ENCODE measurements at regions not wholly inside any gene's neighbourhood (a gene's known extent, or its start where the extent isn't known, plus 50 kb on each side); places are given as distances from the start of the nearest gene placed in this dataset.

- Histone ChIP-seq H3K4me3 (replicated peaks in 1 of 3) (no peak overlapping the region), H3K27ac (no peak overlapping the region), H3K4me1 (no peaks in the 10 kb centered on the region), H3K36me3 (no peaks in the 10 kb centered on the region), H3K27me3 (no peaks in the 10 kb centered on the region), H3K9me3 (no peaks in the 10 kb centered on the region)
- TF ChIP-seq CTCF (IDR thresholded peaks at IDR 0.05) (no peak), POLR2A (IDR thresholded peaks at IDR 0.05) (no peak)
- intact Hi-C loops (cut with DNase I): no loop called here
- no peak for DNase-seq
These were observed 560.6 kb downstream of the CSNK1G3 start for GRCh38 chr5:124072570-124072969.

DNA sequence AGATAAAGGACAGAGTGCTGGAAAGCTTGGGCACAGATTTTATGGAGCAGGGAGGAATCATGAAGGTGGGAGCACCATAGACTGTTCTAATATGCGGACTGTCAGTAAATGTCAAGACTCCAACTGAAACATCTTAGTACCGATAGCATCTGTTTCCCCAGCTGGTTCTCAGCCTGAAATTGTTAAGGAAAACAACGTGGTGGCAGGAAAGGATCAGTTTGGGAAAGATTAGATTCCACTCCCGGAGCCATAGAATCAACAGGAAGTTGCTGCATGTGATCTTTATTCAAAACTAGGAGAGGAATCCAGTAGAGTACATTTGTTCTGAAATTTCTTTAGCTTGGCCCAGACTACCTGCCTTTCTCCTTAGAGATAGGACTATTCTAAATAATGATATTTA is 559.1 kb downstream of the CSNK1G3 start:
- no peak for TF ChIP-seq CTCF (IDR thresholded peaks at IDR 0.05)
- TF ChIP-seq POLR2A (IDR thresholded peaks at IDR 0.05): no peak
- no peaks in the 10 kb centered on the region for H3K9me3 ChIP-seq
- intact Hi-C loops (cut with DNase I): no loop called here
- H3K4me3 ChIP-seq (replicated peaks in 1 of 3): no peak overlapping the region
- H3K4me1 ChIP-seq: no peaks in the 10 kb centered on the region
- H3K27ac ChIP-seq: no peak overlapping the region
- no peaks in the 10 kb centered on the region for H3K27me3 ChIP-seq
- no peak for DNase-seq
- WGBS, 2 donors: 54 to 62% methylated on average over 4 of the region's 4 CpGs
- no peaks in the 10 kb centered on the region for H3K36me3 ChIP-seq

GRCh38 chr5:124065508-124065907 is 553.5 kb downstream of the CSNK1G3 start:
- WGBS, 2 donors: 92 to 93% methylated on average over 2 of the region's 2 CpGs

GRCh38 chr5:124064956-124065355 is 553.0 kb downstream of the CSNK1G3 start:
- no peak for DNase-seq
- H3K27me3 ChIP-seq: no peaks in the 10 kb centered on the region
- no peaks in the 10 kb centered on the region for H3K9me3 ChIP-seq
- no peak overlapping the region for H3K4me3 ChIP-seq (replicated peaks in 1 of 3)
- H3K36me3 ChIP-seq: no peaks in the 10 kb centered on the region
- 81 to 100% methylated on average over 1 of the region's 1 CpG for WGBS, 2 donors
- no peak for TF ChIP-seq CTCF (IDR thresholded peaks at IDR 0.05)
- no peak overlapping the region for H3K27ac ChIP-seq
- intact Hi-C loops (cut with DNase I): no loop called here
- peaks cover 6 to 9% of the 10 kb centered on the region in 2 donors for H3K4me1 ChIP-seq

More at GRCh38 chr5:124065508-124065907, 553.5 kb downstream of the CSNK1G3 start:
- H3K9me3 ChIP-seq: no peaks in the 10 kb centered on the region
- H3K36me3 ChIP-seq: no peaks in the 10 kb centered on the region
- no peak for DNase-seq
- H3K4me3 ChIP-seq (replicated peaks in 1 of 3): no peak overlapping the region
- no peaks in the 10 kb centered on the region for H3K27me3 ChIP-seq
- intact Hi-C loops (cut with DNase I): no loop called here
- H3K4me1 ChIP-seq: peaks cover 6 to 9% of the 10 kb centered on the region in 2 donors
- no peak for TF ChIP-seq CTCF (IDR thresholded peaks at IDR 0.05)
- TF ChIP-seq POLR2A (IDR thresholded peaks at IDR 0.05): no peak
- no peak overlapping the region for H3K27ac ChIP-seq

DNA sequence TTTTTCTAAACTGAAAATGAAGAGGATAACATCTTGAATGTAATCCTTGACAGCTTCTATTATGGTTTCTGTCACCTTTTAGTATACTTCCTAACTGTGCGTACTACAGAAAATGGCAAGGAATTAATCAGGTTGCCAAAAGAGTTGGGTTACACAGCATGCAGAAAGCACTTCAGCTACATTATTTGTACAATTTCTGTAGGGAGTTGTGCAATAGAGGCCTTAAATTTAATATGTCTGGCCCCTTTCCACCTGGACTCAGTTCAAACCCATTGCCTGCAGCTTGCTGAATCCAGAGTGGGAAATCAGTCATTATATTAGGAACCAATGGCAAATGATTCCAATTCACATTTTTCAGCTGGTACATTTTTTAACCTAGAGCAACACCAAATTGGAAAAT is 549.7 kb downstream of the CSNK1G3 start:
- Histone ChIP-seq H3K36me3 (no peaks in the 10 kb centered on the region), H3K9me3 (no peaks in the 10 kb centered on the region), H3K4me1 (peaks cover 10 to 18% of the 10 kb centered on the region in 2 donors), H3K4me3 (replicated peaks in 1 of 3) (no peak overlapping the region), H3K27ac (no peak overlapping the region), H3K27me3 (no peaks in the 10 kb centered on the region)
- peak; percentile 5 to 18 for DNase-seq
- 80 to 86% methylated on average over 1 of the region's 1 CpG for WGBS, 2 donors
- intact Hi-C loops (cut with DNase I): no loop called here
- no peak for TF ChIP-seq CTCF (IDR thresholded peaks at IDR 0.05)

All from thyroid gland (tissue), 4 donors.